Gastroesophageal sphincter (tissue), 3 donors: ENCODE measurements at regions not wholly inside any gene's neighbourhood (a gene's known extent, or its start where the extent isn't known, plus 50 kb on each side); places are given as distances from the start of the nearest gene placed in this dataset.

ENCODE experiments used
- CTCF ChIP-seq, 4 experiments: fragments of 200-600 bp in 2 of 4; fragments of 450-650 bp in 2 of 4; sonication (generic) in 1 of 4; IDR thresholded peaks; one replicate each; pipeline ENCODE4 v1.5.1; 2017 to 2019; ENCODE audit warnings: antibody characterized with exemption in 4 of 4, mild to moderate bottlenecking in 2 of 4, moderate library complexity in 2 of 4
- POLR2A ChIP-seq, 2 donors: fragments of 450-650 bp; IDR thresholded peaks; one replicate each; pipeline ENCODE4 v1.6.1; 2017; ENCODE audit warnings: antibody characterized with exemption in 2 of 2, mild to moderate bottlenecking in 2 of 2, moderate library complexity in 1 of 2

- TF ChIP-seq POLR2A (IDR thresholded peaks at IDR 0.05) (no peak), CTCF (IDR thresholded peaks at IDR 0.05) (no peak)
Measured at GRCh38 chr3:76212679-76213078, 427.3 kb upstream of the ZNF717 start.
